HG03520 (cell line): ENCODE measurements at regions not wholly inside any gene's neighbourhood (a gene's known extent, or its start where the extent isn't known, plus 50 kb on each side); places are given as distances from the start of the nearest gene placed in this dataset.

Experiments used
- ATAC-seq: cut with Tn5 transposase; IDR thresholded peaks from one replicate; pipeline ENCODE4 v1.9.1; 2021; ENCODE audit warnings: mild to moderate bottlenecking, moderate library complexity; ENCODE audit not compliant: unreplicated experiment

- no peak for ATAC-seq
Observed at GRCh38 chr14:71688576-71688975, 243.7 kb upstream of the RGS6 start.

- ATAC-seq: no peak
Observed at GRCh38 chr14:71690478-71690877, 241.8 kb upstream of the RGS6 start.

- no peak for ATAC-seq
Observed at GRCh38 chr14:71692496-71692895, 239.7 kb upstream of the RGS6 start.

- no peak for ATAC-seq
Observed at GRCh38 chr14:71693381-71693780, 238.8 kb upstream of the RGS6 start.

- ATAC-seq: no peak
Observed at GRCh38 chr14:71694591-71695530, 237.4 kb upstream of the RGS6 start.

- no peak for ATAC-seq
Observed at GRCh38 chr14:71695611-71696350, 236.4 kb upstream of the RGS6 start.

- ATAC-seq: no peak
Observed at GRCh38 chr14:71698027-71698426, 234.2 kb upstream of the RGS6 start.

GRCh38 chr14:71698673-71699072 is 233.6 kb upstream of the RGS6 start:
- no peak for ATAC-seq

- ATAC-seq: no peak
Observed at GRCh38 chr14:71701990-71702389, 230.2 kb upstream of the RGS6 start.

GRCh38 chr14:71702786-71703185 is 229.4 kb upstream of the RGS6 start:
- ATAC-seq: no peak

GRCh38 chr14:71703477-71703876 is 228.8 kb upstream of the RGS6 start:
- no peak for ATAC-seq

GRCh38 chr14:71704210-71704609 is 228.0 kb upstream of the RGS6 start:
- no peak for ATAC-seq

GRCh38 chr14:71705460-71705859 is 226.8 kb upstream of the RGS6 start:
- ATAC-seq: no peak

GRCh38 chr14:71709076-71709475 is 223.2 kb upstream of the RGS6 start:
- no peak for ATAC-seq

- no peak for ATAC-seq
Observed at GRCh38 chr14:71709987-71710386, 222.2 kb upstream of the RGS6 start.

GRCh38 chr14:71711125-71711524 is 221.1 kb upstream of the RGS6 start:
- no peak for ATAC-seq

- ATAC-seq: no peak
Observed at GRCh38 chr14:71711619-71712018, 220.6 kb upstream of the RGS6 start.

GRCh38 chr14:71712478-71712877 is 219.8 kb upstream of the RGS6 start:
- no peak for ATAC-seq

GRCh38 chr14:71713016-71713415 is 219.2 kb upstream of the RGS6 start:
- no peak for ATAC-seq

GRCh38 chr14:71713451-71713850 is 218.8 kb upstream of the RGS6 start:
- no peak for ATAC-seq

- no peak for ATAC-seq
Observed at GRCh38 chr14:71714225-71714624, 218.0 kb upstream of the RGS6 start.
